AG04449 (cell line): ENCODE measurements at regions not wholly inside any gene's neighbourhood (a gene's known extent, or its start where the extent isn't known, plus 50 kb on each side); places are given as distances from the start of the nearest gene placed in this dataset.

Experiments used
- CTCF ChIA-PET: fragments of 350-600 bp; formaldehyde crosslinking; extraction: SDS; loops from one replicate; lab custom pipeline; 2021; ENCODE audit warnings: antibody characterized with exemption; lab: Yijun Ruan, JAX
- POLR2A ChIA-PET: fragments of 400-600, 350-600 bp; formaldehyde crosslinking; extraction: SDS; loops from one replicate; lab custom pipeline; 2020; ENCODE audit warnings: antibody characterized with exemption, inconsistent platforms; lab: Yijun Ruan, JAX
- DNase-seq: peaks from one replicate; pipeline ENCODE4 v3.0.0-alpha.2; 2010; ENCODE audit warnings: low read depth, low spot score
- H3K4me3 ChIP-seq: 2 replicates; pipeline ENCODE4 v1.5.1; 2011; ENCODE audit warnings: low read depth, mild to moderate bottlenecking, control low read depth, low read length
- CTCF ChIP-seq: IDR thresholded peaks from one replicate; pipeline ENCODE4 v1.5.1; 2011; ENCODE audit warnings: mild to moderate bottlenecking, moderate library complexity, low read length, control low read depth, inconsistent platforms; ENCODE audit not compliant: insufficient read depth; ENCODE audit errors: missing control alignments

GRCh38 chr14:85218982-85219381 lies 311.0 kb upstream of the FLRT2 start:
- no peak overlapping the region for H3K4me3 ChIP-seq
- ChIA-PET CTCF (no interaction called here), POLR2A (no interaction called here)
- DNase-seq = no peak
- no peak for TF ChIP-seq CTCF

- ChIA-PET POLR2A (no interaction called here), CTCF (interaction anchor here (0.9 to 1.3 kb wide), 2 partner anchors 8 to 200 kb away, joined by 3 to 4 read pairs; no protein-coding TSS in a partner anchor)
- H3K4me3 ChIP-seq = no peak overlapping the region
- DNase-seq = no peak
- no peak for TF ChIP-seq CTCF
Observed at GRCh38 chr14:85221832-85222231, 308.1 kb upstream of the FLRT2 start.

- no peak overlapping the region for H3K4me3 ChIP-seq
- POLR2A ChIA-PET = no interaction called here
- TF ChIP-seq CTCF = no peak
- CTCF ChIA-PET = interaction anchor here (0.9 to 1.3 kb wide), 2 partner anchors 8 to 199 kb away, joined by 3 to 4 read pairs; no protein-coding TSS in a partner anchor
- DNase-seq = no peak
Observed at GRCh38 chr14:85222341-85222740, 307.6 kb upstream of the FLRT2 start.

- TF ChIP-seq CTCF = no peak
- no peak overlapping the region for H3K4me3 ChIP-seq
- no peak for DNase-seq
- CTCF ChIA-PET = no interaction called here
- POLR2A ChIA-PET = no interaction called here
Observed at GRCh38 chr14:85223667-85224066, 306.3 kb upstream of the FLRT2 start.

- H3K4me3 ChIP-seq = no peak overlapping the region
- DNase-seq = no peak
- ChIA-PET CTCF (no interaction called here), POLR2A (no interaction called here)
- TF ChIP-seq CTCF = no peak
Observed at GRCh38 chr14:85224241-85224640, 305.7 kb upstream of the FLRT2 start.

GRCh38 chr14:85233756-85234155 lies 296.2 kb upstream of the FLRT2 start:
- H3K4me3 ChIP-seq = no peak overlapping the region
- ChIA-PET POLR2A (interaction anchor here (0.6 kb wide), 2 partner anchors 207 to 1898 kb away, joined by 3 read pairs; no protein-coding TSS in a partner anchor), CTCF (no interaction called here)
- DNase-seq = no peak
- TF ChIP-seq CTCF = no peak
